DOHH2 (cell line): ENCODE measurements at regions not wholly inside any gene's neighbourhood (a gene's known extent, or its start where the extent isn't known, plus 50 kb on each side); places are given as distances from the start of the nearest gene placed in this dataset.

Source experiments
- H3F3A ChIP-seq: fragments of 200-600 bp; sonication (generic), shearing (Covaris generic); 2 replicates; pipeline ENCODE4 v1.6.0; 2016; ENCODE audit warnings: antibody characterized with exemption, mild to moderate bottlenecking; ENCODE audit not compliant: control insufficient read depth, insufficient read depth
- H3K27ac ChIP-seq: fragments of 200-600 bp; sonication (generic); 2 replicates; pipeline ENCODE4 v1.5.1; 2014; ENCODE audit warnings: low read depth, mild to moderate bottlenecking, low read length, moderate library complexity
- H3K27me3 ChIP-seq: fragments of 200-600 bp; sonication (generic); 2 replicates; pipeline ENCODE4 v1.6.1; 2014; ENCODE audit warnings: mild to moderate bottlenecking, low read length, mixed read lengths; ENCODE audit not compliant: control insufficient read depth
- H3K36me3 ChIP-seq: fragments of 200-600 bp; sonication (generic); 2 replicates; pipeline ENCODE4 v1.6.1; 2014; ENCODE audit warnings: mild to moderate bottlenecking, low read length, moderate library complexity, mixed read lengths; ENCODE audit not compliant: control insufficient read depth
- H3K4me1 ChIP-seq: fragments of 200-600 bp; sonication (generic); 2 replicates; pipeline ENCODE4 v1.6.1; 2014; ENCODE audit warnings: mild to moderate bottlenecking, low read length, mixed read lengths; ENCODE audit not compliant: control insufficient read depth
- H3K4me2 ChIP-seq: fragments of 200-600 bp; sonication (generic); 2 replicates; pipeline ENCODE4 v1.6.0; 2014; ENCODE audit warnings: mild to moderate bottlenecking, low read length, moderate library complexity
- H3K4me3 ChIP-seq: fragments of 200-600 bp; sonication (generic); 2 replicates; pipeline ENCODE4 v1.5.1; 2014; ENCODE audit warnings: mild to moderate bottlenecking, low read length, mixed read lengths
- H3K79me2 ChIP-seq: fragments of 200-600 bp; sonication (generic); 2 replicates; pipeline ENCODE4 v1.6.1; 2014; ENCODE audit warnings: mild to moderate bottlenecking, low read length, mixed read lengths; ENCODE audit not compliant: control insufficient read depth
- H3K9me2 ChIP-seq: fragments of 200-600 bp; sonication (generic); replicated peaks from 2 replicates; pipeline ENCODE4 v1.6.1; 2014; ENCODE audit warnings: mild to moderate bottlenecking, low read length, mixed read lengths; ENCODE audit not compliant: control insufficient read depth
- H3K9me3 ChIP-seq: fragments of 200-600 bp; sonication (generic); 2 replicates; pipeline ENCODE4 v1.6.1; 2014; ENCODE audit warnings: antibody characterized with exemption, low read length, mixed read lengths; ENCODE audit not compliant: control insufficient read depth, insufficient read depth
- H4K20me1 ChIP-seq: fragments of 200-600 bp; sonication (generic); 2 replicates; pipeline ENCODE4 v1.6.0; 2014; ENCODE audit warnings: low read depth, mild to moderate bottlenecking, antibody characterized with exemption, low read length, moderate library complexity; ENCODE audit not compliant: control insufficient read depth, insufficient read depth
- EZH2phosphoT487 ChIP-seq: fragments of 200-600 bp; sonication (generic); IDR thresholded peaks from 2 replicates; pipeline ENCODE4 v1.6.1; 2017; ENCODE audit warnings: borderline replicate concordance, mild to moderate bottlenecking, antibody characterized with exemption, low read length, moderate library complexity, mixed read lengths
- TF ChIP-seq, protein P1 (sequence below): fragments of 200-600 bp; sonication (generic); IDR thresholded peaks from one replicate; pipeline ENCODE4 v1.5.1; 2014; ENCODE audit warnings: antibody characterized with exemption, mild to moderate bottlenecking, low read depth, low read length; ENCODE audit not compliant: poor library complexity, severe bottlenecking

DNA sequence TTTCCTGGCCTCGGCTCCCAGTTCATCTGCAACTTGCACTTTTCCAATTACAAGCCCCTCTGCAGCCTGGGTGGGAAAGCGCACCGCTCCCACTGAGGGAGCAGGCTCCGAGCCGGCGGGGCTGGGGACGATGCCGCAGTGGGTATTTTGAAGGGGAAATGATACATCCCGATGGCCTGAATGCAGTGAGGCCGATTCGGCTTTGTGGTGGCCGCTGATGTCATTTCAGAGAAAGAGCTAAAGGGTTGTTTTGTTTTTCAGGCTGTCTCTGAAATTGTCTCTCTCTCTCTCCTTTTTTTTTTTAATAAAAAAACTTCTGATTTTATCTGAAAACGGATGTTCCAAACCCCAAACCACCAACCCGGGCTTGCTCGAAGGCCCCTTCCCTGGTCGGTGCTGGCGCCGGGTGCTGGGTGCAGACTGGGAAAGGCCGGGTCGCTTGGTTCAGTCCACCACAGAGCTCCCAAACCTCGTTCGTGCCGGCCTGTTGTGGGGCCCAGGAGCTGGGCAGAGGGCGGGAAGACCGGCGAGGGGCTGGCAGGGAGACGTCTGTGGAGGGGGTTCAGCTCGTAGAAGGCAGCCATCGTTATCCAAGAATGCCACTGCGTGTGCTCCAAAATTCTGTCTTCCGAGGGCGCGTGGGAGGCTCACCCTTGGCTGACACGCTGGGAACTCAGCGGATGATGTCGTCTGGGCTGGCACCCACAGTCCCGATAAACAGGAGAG, 102.8 kb downstream of the FOXL1 start:
- H3K9me2 ChIP-seq, result no peaks in the 10 kb centered on the region
- no peaks in the 10 kb centered on the region for H3K4me1 ChIP-seq
- no peaks in the 10 kb centered on the region for H3K36me3 ChIP-seq
- H3K27ac ChIP-seq, result no peak overlapping the region
- no peak overlapping the region for H3K4me3 ChIP-seq
- H3K4me2 ChIP-seq, result no peak overlapping the region
- H3K27me3 ChIP-seq, result no peaks in the 10 kb centered on the region
- H3F3A ChIP-seq, result no peaks in the 10 kb centered on the region
- H4K20me1 ChIP-seq, result no peaks in the 10 kb centered on the region
- H3K79me2 ChIP-seq, result no peaks in the 10 kb centered on the region
- H3K9me3 ChIP-seq, result no peaks in the 10 kb centered on the region
- TF ChIP-seq EZH2phosphoT487, result no peak
- TF ChIP-seq, protein P1, sequence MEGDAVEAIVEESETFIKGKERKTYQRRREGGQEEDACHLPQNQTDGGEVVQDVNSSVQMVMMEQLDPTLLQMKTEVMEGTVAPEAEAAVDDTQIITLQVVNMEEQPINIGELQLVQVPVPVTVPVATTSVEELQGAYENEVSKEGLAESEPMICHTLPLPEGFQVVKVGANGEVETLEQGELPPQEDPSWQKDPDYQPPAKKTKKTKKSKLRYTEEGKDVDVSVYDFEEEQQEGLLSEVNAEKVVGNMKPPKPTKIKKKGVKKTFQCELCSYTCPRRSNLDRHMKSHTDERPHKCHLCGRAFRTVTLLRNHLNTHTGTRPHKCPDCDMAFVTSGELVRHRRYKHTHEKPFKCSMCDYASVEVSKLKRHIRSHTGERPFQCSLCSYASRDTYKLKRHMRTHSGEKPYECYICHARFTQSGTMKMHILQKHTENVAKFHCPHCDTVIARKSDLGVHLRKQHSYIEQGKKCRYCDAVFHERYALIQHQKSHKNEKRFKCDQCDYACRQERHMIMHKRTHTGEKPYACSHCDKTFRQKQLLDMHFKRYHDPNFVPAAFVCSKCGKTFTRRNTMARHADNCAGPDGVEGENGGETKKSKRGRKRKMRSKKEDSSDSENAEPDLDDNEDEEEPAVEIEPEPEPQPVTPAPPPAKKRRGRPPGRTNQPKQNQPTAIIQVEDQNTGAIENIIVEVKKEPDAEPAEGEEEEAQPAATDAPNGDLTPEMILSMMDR, result no peak

DNA sequence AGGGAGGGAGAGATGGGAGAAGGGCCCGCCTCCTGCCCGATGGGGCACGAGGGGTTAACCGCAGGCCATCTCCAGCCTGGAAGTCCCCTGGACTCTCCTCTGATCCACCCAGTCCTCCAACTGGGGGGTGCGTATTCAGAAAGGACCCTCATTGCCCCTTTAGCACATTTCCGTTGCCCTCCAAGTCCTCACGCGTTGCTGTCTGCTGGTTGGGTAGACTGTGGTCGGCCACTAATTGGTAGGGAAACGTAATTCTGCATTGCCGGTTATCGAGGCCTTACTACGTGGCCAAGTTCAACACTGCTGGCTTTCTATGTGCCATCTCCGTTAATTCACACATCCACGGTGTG, 103.4 kb downstream of the FOXL1 start:
- Histone ChIP-seq H3K4me1 (no peaks in the 10 kb centered on the region), H3F3A (no peaks in the 10 kb centered on the region), H3K9me3 (no peaks in the 10 kb centered on the region), H3K36me3 (no peaks in the 10 kb centered on the region), H3K9me2 (no peaks in the 10 kb centered on the region), H3K27ac (no peak overlapping the region), H4K20me1 (no peaks in the 10 kb centered on the region), H3K4me3 (no peak overlapping the region), H3K4me2 (no peak overlapping the region), H3K27me3 (no peaks in the 10 kb centered on the region), H3K79me2 (no peaks in the 10 kb centered on the region)
- TF ChIP-seq, protein P1, result no peak
- no peak for TF ChIP-seq EZH2phosphoT487

DNA sequence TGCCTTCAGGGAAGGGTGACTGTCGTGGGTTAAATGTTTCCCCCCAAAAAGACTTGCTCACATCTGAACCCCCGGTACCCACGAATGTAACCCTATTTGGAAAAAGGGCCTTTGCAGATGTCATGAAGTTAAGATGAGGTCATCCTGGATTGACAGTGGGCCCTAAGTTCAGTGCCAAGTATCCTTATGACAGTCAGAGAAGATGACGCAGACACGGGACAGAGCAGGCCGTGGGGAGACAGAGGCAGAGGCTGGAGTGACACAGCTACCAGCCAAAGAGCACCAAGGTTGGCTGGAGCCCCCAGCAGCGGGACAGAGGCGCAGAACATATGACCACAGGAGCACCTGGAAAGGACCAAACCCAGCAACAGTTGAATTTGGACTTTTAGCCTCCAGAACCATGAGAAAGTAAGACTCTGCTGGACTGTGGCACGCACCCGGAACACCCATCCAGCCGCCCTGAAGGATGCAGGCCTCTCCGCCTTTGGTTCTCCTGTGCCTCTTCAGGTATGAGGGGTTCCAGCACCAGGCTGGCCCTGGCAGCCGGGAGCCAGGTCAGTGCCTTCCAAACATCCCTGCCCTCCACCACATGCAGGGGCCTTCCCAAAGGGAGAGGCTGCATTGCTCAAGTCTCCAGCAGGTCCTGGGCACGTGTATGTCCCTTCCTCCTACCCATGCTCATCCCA, 104.0 kb downstream of the FOXL1 start:
- TF ChIP-seq, protein P1, result no peak
- H3K27ac ChIP-seq, result no peak overlapping the region
- no peak overlapping the region for H3K4me2 ChIP-seq

More for the DNA sequence above, 104.0 kb downstream of the FOXL1 start:
- H3K9me2 ChIP-seq, result no peaks in the 10 kb centered on the region
- H4K20me1 ChIP-seq, result no peaks in the 10 kb centered on the region
- H3K9me3 ChIP-seq, result no peaks in the 10 kb centered on the region
- H3K36me3 ChIP-seq, result no peaks in the 10 kb centered on the region
- no peaks in the 10 kb centered on the region for H3K4me1 ChIP-seq
- H3F3A ChIP-seq, result no peaks in the 10 kb centered on the region
- no peaks in the 10 kb centered on the region for H3K27me3 ChIP-seq
- H3K79me2 ChIP-seq, result no peaks in the 10 kb centered on the region
- no peak overlapping the region for H3K4me3 ChIP-seq
